Neural progenitor cell (in vitro differentiated cells): ENCODE measurements at regions not wholly inside any gene's neighbourhood (a gene's known extent, or its start where the extent isn't known, plus 50 kb on each side); places are given as distances from the start of the nearest gene placed in this dataset.

Source experiments
- EZH2 ChIP-seq: fragments of 200-600 bp; sonication (generic); IDR thresholded peaks from 2 replicates; pipeline ENCODE4 v1.6.1; 2017; ENCODE audit warnings: antibody characterized with exemption, mild to moderate bottlenecking, moderate library complexity
- TF ChIP-seq, protein P1 (sequence below): fragments of 200-600 bp; sonication (generic); IDR thresholded peaks from 2 replicates; pipeline ENCODE4 v1.5.1; 2017; ENCODE audit warnings: antibody characterized with exemption, mild to moderate bottlenecking

DNA sequence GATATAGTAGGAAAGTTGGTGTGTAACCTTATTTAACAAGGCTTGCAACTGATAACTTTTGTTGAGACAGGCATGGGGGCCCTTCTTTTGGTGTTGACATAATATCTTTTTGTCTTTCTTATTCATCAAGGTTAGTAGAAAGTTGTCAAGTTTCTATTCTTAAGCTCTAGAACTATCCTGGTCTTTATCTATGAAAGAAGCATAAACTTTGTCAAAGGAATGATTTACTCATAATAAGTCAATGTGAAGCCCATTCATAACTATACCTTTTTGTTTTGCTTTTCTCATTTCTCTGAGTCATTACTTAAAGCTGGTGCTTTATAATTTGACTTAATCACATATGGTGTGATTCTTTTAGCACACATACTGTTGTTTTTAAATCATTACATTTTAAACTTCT is 312.4 kb downstream of the UTRN start:
- TF ChIP-seq, protein P1, sequence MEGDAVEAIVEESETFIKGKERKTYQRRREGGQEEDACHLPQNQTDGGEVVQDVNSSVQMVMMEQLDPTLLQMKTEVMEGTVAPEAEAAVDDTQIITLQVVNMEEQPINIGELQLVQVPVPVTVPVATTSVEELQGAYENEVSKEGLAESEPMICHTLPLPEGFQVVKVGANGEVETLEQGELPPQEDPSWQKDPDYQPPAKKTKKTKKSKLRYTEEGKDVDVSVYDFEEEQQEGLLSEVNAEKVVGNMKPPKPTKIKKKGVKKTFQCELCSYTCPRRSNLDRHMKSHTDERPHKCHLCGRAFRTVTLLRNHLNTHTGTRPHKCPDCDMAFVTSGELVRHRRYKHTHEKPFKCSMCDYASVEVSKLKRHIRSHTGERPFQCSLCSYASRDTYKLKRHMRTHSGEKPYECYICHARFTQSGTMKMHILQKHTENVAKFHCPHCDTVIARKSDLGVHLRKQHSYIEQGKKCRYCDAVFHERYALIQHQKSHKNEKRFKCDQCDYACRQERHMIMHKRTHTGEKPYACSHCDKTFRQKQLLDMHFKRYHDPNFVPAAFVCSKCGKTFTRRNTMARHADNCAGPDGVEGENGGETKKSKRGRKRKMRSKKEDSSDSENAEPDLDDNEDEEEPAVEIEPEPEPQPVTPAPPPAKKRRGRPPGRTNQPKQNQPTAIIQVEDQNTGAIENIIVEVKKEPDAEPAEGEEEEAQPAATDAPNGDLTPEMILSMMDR = no peak
- TF ChIP-seq EZH2 = no peak
